ENCODE measurements at regions not wholly inside any gene's neighbourhood (a gene's known extent, or its start where the extent isn't known, plus 50 kb on each side); places are given as distances from the start of the nearest gene placed in this dataset.
"Not testable (repeated sequence)": the region's sequence is repeated elsewhere in the genome, so short reads cannot be mapped to it uniquely, and the experiment has no call there.

- no peak overlapping the region for H3K4me2 ChIP-seq (ENCODE audit: low read length)
- ChIA-PET CTCF (ENCODE audit: unreplicated experiment) (no interaction called here), POLR2A (no interaction called here)
- H3K9me2 ChIP-seq (ENCODE audit: insufficient read depth, low read length), result no peaks in the 10 kb centered on the region
- DNase-seq (ENCODE audit: low spot score), result no peak
- H2AFZ ChIP-seq (ENCODE audit: low read length), result no peak overlapping the region
- H3K79me2 ChIP-seq (ENCODE audit: insufficient read depth, low read depth, low read length), result no peaks in the 10 kb centered on the region
- no peaks in the 10 kb centered on the region for H3K4me1 ChIP-seq (ENCODE audit: insufficient read depth, low read length, poor library complexity, severe bottlenecking)
- BruUV-seq (replicated peaks), result no TSS peak
- no peak overlapping the region for H3K4me3 ChIP-seq (ENCODE audit: low read depth, low read length, poor library complexity, severe bottlenecking)
- intact Hi-C loops (cut with micrococcal nuclease; ENCODE audit: unreplicated experiment), result no loop called here
- no peaks in the 10 kb centered on the region for H3K36me3 ChIP-seq (ENCODE audit: insufficient read depth, low read length)
- H3K9me3 ChIP-seq (ENCODE audit: low read length), result no peaks in the 10 kb centered on the region
- no peak overlapping the region for H3K27ac ChIP-seq (ENCODE audit: low read depth, low read length, poor library complexity, severe bottlenecking)
- H4K20me1 ChIP-seq (ENCODE audit: insufficient read depth, low read length), result no peaks in the 10 kb centered on the region
- no peak for TF ChIP-seq EZH2phosphoT487 (IDR thresholded peaks at IDR 0.05; ENCODE audit: borderline replicate concordance, low read depth, low read length)
- TF ChIP-seq, protein P1, sequence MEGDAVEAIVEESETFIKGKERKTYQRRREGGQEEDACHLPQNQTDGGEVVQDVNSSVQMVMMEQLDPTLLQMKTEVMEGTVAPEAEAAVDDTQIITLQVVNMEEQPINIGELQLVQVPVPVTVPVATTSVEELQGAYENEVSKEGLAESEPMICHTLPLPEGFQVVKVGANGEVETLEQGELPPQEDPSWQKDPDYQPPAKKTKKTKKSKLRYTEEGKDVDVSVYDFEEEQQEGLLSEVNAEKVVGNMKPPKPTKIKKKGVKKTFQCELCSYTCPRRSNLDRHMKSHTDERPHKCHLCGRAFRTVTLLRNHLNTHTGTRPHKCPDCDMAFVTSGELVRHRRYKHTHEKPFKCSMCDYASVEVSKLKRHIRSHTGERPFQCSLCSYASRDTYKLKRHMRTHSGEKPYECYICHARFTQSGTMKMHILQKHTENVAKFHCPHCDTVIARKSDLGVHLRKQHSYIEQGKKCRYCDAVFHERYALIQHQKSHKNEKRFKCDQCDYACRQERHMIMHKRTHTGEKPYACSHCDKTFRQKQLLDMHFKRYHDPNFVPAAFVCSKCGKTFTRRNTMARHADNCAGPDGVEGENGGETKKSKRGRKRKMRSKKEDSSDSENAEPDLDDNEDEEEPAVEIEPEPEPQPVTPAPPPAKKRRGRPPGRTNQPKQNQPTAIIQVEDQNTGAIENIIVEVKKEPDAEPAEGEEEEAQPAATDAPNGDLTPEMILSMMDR (conservative IDR thresholded peaks at IDR 0.05; ENCODE audit: low read length), result no peak
Measured at GRCh38 chr18:78492813-78493371, 486.7 kb upstream of the SALL3 start.

DNA sequence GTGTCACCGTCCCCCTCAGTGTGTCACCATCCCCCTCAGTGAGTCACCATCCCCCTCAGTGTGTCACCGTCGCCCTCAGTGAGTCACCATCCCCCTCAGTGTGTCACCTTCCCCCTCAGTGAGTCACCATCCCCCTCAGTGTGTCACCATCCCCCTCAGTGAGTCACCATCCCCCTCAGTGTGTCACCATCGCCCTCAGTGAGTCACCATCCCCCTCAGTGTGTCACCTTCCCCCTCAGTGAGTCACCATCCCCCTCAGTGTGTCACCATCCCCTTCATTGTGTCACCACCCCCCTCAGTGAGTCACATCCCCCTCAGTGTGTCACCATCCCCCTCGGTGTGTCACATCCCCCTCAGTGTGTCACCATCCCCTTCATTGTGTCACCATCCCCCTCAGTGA is 486.1 kb upstream of the SALL3 start:
- DNase-seq (ENCODE audit: low spot score); H3K9me3 ChIP-seq (ENCODE audit: low read length); H3K9me2 ChIP-seq (ENCODE audit: insufficient read depth, low read length); H3K4me3 ChIP-seq (ENCODE audit: low read depth, low read length, poor library complexity, severe bottlenecking); CTCF ChIA-PET (ENCODE audit: unreplicated experiment); H3K27ac ChIP-seq (ENCODE audit: low read depth, low read length, poor library complexity, severe bottlenecking); H4K20me1 ChIP-seq (ENCODE audit: insufficient read depth, low read length); intact Hi-C loops (cut with micrococcal nuclease; ENCODE audit: unreplicated experiment); H2AFZ ChIP-seq (ENCODE audit: low read length); BruUV-seq (replicated peaks); H3K36me3 ChIP-seq (ENCODE audit: insufficient read depth, low read length); POLR2A ChIA-PET; H3K79me2 ChIP-seq (ENCODE audit: insufficient read depth, low read depth, low read length); H3K4me1 ChIP-seq (ENCODE audit: insufficient read depth, low read length, poor library complexity, severe bottlenecking); H3K4me2 ChIP-seq (ENCODE audit: low read length): not testable (repeated sequence)

DNA sequence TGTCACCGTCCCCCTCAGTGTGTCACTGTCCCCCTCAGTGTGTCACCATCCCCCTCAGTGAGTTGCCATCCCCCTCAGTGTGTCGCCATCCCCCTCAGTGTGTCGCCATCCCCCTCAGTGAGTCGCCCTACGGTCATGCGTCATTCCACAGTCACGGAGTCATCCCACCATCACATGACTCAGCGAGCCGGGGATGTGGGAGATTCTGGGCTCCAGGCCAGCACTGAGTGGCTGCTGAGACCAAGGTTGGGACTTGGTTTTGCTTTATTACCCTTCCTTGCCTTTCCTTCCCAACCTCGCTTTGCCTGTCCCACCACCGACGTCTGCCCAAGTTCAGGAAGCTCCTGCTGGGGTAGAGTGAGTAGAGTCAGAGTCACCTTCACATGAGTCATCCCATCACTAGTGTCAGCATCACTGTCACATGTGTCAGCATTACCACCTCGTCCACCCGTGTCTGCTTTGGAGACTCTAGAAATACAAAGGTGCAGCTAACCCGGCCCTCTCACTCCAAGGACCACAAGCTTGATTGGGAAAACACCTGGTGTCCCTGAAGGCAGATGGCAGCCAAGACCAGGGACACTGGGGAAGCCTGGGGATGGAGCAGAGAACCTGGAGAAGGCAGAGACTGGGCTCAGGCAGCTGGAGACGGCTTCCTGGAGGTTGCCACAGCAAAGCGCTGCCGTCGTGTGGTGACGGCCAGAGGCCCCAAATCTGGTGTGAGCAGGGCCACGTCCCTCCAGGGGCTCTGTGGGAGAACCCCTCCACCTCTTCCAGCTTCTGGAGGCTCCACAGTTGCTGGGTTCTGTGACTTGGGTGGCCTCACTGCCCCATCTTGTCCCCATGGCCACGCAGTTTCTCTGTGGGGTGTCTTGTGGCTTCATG is 485.2 kb upstream of the SALL3 start:
- no peaks in the 10 kb centered on the region for H4K20me1 ChIP-seq (ENCODE audit: insufficient read depth, low read length)
- no TSS peak for BruUV-seq (replicated peaks)
- H3K9me3 ChIP-seq (ENCODE audit: low read length), result no peaks in the 10 kb centered on the region
- no peaks in the 10 kb centered on the region for H3K79me2 ChIP-seq (ENCODE audit: insufficient read depth, low read depth, low read length)
- CTCF ChIA-PET (ENCODE audit: unreplicated experiment), result no interaction called here
- H3K4me3 ChIP-seq (ENCODE audit: low read depth, low read length, poor library complexity, severe bottlenecking), result no peak overlapping the region
- intact Hi-C loops (cut with micrococcal nuclease; ENCODE audit: unreplicated experiment), result no loop called here
- no peaks in the 10 kb centered on the region for H3K9me2 ChIP-seq (ENCODE audit: insufficient read depth, low read length)
- H2AFZ ChIP-seq (ENCODE audit: low read length), result no peak overlapping the region
- DNase-seq (ENCODE audit: low spot score), result no peak
- H3K27ac ChIP-seq (ENCODE audit: low read depth, low read length, poor library complexity, severe bottlenecking), result no peak overlapping the region
- H3K36me3 ChIP-seq (ENCODE audit: insufficient read depth, low read length), result no peaks in the 10 kb centered on the region
- TF ChIP-seq EZH2phosphoT487 (IDR thresholded peaks at IDR 0.05; ENCODE audit: borderline replicate concordance, low read depth, low read length), result no peak
- TF ChIP-seq, protein P1 (conservative IDR thresholded peaks at IDR 0.05; ENCODE audit: low read length), result no peak
- H3K4me1 ChIP-seq (ENCODE audit: insufficient read depth, low read length, poor library complexity, severe bottlenecking), result no peaks in the 10 kb centered on the region
- POLR2A ChIA-PET, result no interaction called here
- no peak overlapping the region for H3K4me2 ChIP-seq (ENCODE audit: low read length)
